ENCODE measurements at regions not wholly inside any gene's neighbourhood (a gene's known extent, or its start where the extent isn't known, plus 50 kb on each side); places are given as distances from the start of the nearest gene placed in this dataset.

- TF ChIP-seq CTCF (IDR thresholded peaks at IDR 0.05; ENCODE audit: low read length) = no peak
- TF ChIP-seq EZH2 (IDR thresholded peaks at IDR 0.05; ENCODE audit: borderline replicate concordance, low read length) = no peak
Observed at GRCh38 chr4:151518359-151518758, 109.4 kb downstream of the FHIP1A start.
